ENCODE measurements at regions not wholly inside any gene's neighbourhood (a gene's known extent, or its start where the extent isn't known, plus 50 kb on each side); places are given as distances from the start of the nearest gene placed in this dataset.

- POLR2A ChIA-PET, result no interaction called here
- Mint-ChIP-seq H3K9me3 (no peaks in the 10 kb centered on the region), H3K27ac (no peak overlapping the region), H3K4me3 (no peak overlapping the region), H3K27me3 (peaks cover 4% of the 10 kb centered on the region), H3K4me1 (no peaks in the 10 kb centered on the region), H3K36me3 (ENCODE audit: low read depth) (no peaks in the 10 kb centered on the region)
- DNase-seq (no peak), ATAC-seq (ENCODE audit: low read depth) (no peak)
- intact Hi-C loops (cut with micrococcal nuclease), result no loop called here
- TF ChIP-seq, protein P1, sequence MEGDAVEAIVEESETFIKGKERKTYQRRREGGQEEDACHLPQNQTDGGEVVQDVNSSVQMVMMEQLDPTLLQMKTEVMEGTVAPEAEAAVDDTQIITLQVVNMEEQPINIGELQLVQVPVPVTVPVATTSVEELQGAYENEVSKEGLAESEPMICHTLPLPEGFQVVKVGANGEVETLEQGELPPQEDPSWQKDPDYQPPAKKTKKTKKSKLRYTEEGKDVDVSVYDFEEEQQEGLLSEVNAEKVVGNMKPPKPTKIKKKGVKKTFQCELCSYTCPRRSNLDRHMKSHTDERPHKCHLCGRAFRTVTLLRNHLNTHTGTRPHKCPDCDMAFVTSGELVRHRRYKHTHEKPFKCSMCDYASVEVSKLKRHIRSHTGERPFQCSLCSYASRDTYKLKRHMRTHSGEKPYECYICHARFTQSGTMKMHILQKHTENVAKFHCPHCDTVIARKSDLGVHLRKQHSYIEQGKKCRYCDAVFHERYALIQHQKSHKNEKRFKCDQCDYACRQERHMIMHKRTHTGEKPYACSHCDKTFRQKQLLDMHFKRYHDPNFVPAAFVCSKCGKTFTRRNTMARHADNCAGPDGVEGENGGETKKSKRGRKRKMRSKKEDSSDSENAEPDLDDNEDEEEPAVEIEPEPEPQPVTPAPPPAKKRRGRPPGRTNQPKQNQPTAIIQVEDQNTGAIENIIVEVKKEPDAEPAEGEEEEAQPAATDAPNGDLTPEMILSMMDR (IDR thresholded peaks at IDR 0.05), result no peak
- CTCF ChIA-PET, result no interaction called here
These were observed 100.0 kb upstream of the SOX1 start for GRCh38 chr13:111966933-111967332.

GRCh38 chr13:111967572-111968201 is 99.3 kb upstream of the SOX1 start:
- ATAC-seq (ENCODE audit: low read depth) (no peak), DNase-seq (no peak)
- H3K4me1 Mint-ChIP-seq, result no peaks in the 10 kb centered on the region
- no peak overlapping the region for H3K27ac Mint-ChIP-seq
- ChIA-PET CTCF (no interaction called here), POLR2A (no interaction called here)
- TF ChIP-seq, protein P1 (IDR thresholded peaks at IDR 0.05), result no peak
- H3K27me3 Mint-ChIP-seq, result peaks cover 4% of the 10 kb centered on the region
- H3K9me3 Mint-ChIP-seq, result no peaks in the 10 kb centered on the region
- intact Hi-C loops (cut with micrococcal nuclease), result no loop called here
- H3K36me3 Mint-ChIP-seq (ENCODE audit: low read depth), result no peaks in the 10 kb centered on the region
- H3K4me3 Mint-ChIP-seq, result no peak overlapping the region

DNA sequence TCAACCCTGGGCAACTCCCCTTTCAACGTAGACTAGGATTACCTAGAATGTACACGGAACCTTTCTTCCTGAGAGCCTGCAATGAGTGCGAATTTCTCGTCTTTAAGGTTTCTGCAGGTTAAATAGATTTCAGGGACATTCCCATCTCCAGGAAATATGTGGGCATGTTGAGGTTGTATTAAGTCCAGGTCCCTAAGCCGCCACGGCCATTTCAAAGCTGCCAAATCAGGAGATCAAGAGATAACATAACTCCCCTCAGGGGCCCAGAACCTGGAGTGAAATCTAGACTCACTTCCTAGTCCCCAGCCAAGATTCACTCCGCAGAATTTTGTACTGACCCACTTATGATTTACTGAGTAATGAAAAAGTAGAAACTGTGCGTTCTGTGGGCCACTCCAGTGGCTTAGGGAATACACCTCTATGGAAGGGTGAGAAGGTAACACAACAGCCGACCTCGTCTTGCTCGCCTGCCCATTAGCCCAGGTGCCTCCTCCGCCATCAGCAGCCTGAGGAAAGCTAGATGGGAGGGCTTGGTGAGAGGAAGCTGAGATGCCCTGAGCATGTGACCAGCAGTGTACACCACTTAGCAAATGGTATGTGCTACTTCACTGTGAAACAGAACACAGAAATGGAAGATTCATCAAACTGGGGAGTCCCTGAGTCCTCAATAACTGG is 98.5 kb upstream of the SOX1 start:
- POLR2A ChIA-PET, result no interaction called here
- H3K4me1 Mint-ChIP-seq, result no peaks in the 10 kb centered on the region
- CTCF ChIA-PET, result no interaction called here
- H3K36me3 Mint-ChIP-seq (ENCODE audit: low read depth), result no peaks in the 10 kb centered on the region
- no peak overlapping the region for H3K4me3 Mint-ChIP-seq
- H3K9me3 Mint-ChIP-seq, result no peaks in the 10 kb centered on the region
- ATAC-seq (ENCODE audit: low read depth) (no peak), DNase-seq (no peak)
- H3K27me3 Mint-ChIP-seq, result peaks cover 4% of the 10 kb centered on the region
- TF ChIP-seq, protein P1 (IDR thresholded peaks at IDR 0.05), result no peak
- intact Hi-C loops (cut with micrococcal nuclease), result no loop called here
- no peak overlapping the region for H3K27ac Mint-ChIP-seq

- no peak for ATAC-seq (ENCODE audit: low read depth)
- no peak overlapping the region for H3K27ac Mint-ChIP-seq
- CTCF ChIA-PET, result no interaction called here
These were observed 97.3 kb upstream of the SOX1 start for GRCh38 chr13:111969551-111970135.

More at GRCh38 chr13:111969551-111970135, 97.3 kb upstream of the SOX1 start:
- no peak overlapping the region for H3K4me3 Mint-ChIP-seq
- intact Hi-C loops (cut with micrococcal nuclease), result no loop called here
- TF ChIP-seq, protein P1 (IDR thresholded peaks at IDR 0.05), result no peak
- H3K27me3 Mint-ChIP-seq, result peaks cover 4% of the 10 kb centered on the region
- H3K9me3 Mint-ChIP-seq, result no peaks in the 10 kb centered on the region
- no peaks in the 10 kb centered on the region for H3K36me3 Mint-ChIP-seq (ENCODE audit: low read depth)
- no peak for DNase-seq
- no peaks in the 10 kb centered on the region for H3K4me1 Mint-ChIP-seq
- POLR2A ChIA-PET, result no interaction called here
